GM12874 (cell line): ENCODE measurements at regions not wholly inside any gene's neighbourhood (a gene's known extent, or its start where the extent isn't known, plus 50 kb on each side); places are given as distances from the start of the nearest gene placed in this dataset.
A peak's percentile ranks its signal among the peaks of the same experiment; 100 is the strongest.

ENCODE experiments used
- CTCF ChIP-seq: IDR thresholded peaks from 2 replicates; pipeline ENCODE4 v1.5.1; 2011; ENCODE audit warnings: low read depth, mild to moderate bottlenecking, control low read depth, low read length, moderate library complexity; ENCODE audit not compliant: insufficient read depth

- TF ChIP-seq CTCF, result no peak
These were observed 185.8 kb upstream of the RPS6KA3 start for GRCh38 chrX:20452487-20452886.

DNA sequence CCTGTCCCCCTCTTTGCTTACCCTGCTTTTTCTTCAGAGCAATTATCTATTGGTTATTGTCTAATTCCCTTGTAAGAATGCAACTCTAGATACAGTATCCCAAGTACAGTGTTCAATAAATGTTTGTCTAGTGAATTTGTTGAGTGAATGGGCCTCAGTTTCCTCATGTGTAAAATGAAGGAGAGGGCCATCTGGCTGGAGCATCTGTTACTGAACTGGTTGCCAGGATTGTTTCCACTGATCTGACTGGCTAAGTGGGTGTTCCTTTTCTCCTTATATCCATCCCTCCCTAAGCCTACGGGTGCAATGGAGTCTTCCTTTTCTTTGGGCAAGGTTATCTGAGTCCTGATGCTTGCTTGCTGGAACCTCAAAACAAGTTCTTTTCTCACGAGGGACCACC, 185.2 kb upstream of the RPS6KA3 start:
- no peak for TF ChIP-seq CTCF

- TF ChIP-seq CTCF, result no peak
These were observed 178.4 kb upstream of the RPS6KA3 start for GRCh38 chrX:20445109-20445508.

GRCh38 chrX:20442597-20442996, 175.9 kb upstream of the RPS6KA3 start:
- TF ChIP-seq CTCF, result peak; percentile 63

GRCh38 chrX:20441123-20441522, 174.4 kb upstream of the RPS6KA3 start:
- no peak for TF ChIP-seq CTCF

- no peak for TF ChIP-seq CTCF
These were observed 172.3 kb upstream of the RPS6KA3 start for GRCh38 chrX:20438871-20439526.

DNA sequence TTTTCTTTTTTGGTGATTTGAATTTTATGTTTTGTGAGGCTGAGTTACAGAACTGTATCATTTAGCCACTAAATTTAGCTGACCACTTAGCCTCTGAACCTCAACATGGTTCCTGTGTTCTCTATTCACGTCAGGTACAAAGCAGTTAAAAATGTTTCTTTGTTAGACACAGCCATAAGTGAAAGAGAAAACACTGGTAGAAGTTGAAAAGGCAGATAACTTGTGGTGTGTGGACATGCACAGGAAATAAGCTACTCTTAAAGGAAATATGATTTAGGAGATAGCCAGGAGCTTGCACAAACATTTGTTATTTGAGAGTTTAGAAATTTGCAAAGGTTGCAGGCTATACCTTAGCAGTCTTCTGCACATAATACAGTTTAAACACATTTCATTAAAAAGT, 171.0 kb upstream of the RPS6KA3 start:
- TF ChIP-seq CTCF, result no peak
